Stimulated activated naive B cell treated with anti-CD40 and anti-IgM and Interleukin-4, amounts not matched to agents 10 μg/mL and 1 μg/mL and 100 μg/mL, for 72 hours (primary cell): ENCODE measurements at regions not wholly inside any gene's neighbourhood (a gene's known extent, or its start where the extent isn't known, plus 50 kb on each side); places are given as distances from the start of the nearest gene placed in this dataset.
"Not testable (repeated sequence)": the region's sequence is repeated elsewhere in the genome, so short reads cannot be mapped to it uniquely, and the experiment has no call there.

Experiments used
- ATAC-seq, 2 donors: fragments of 150-1000 bp; cut with Tn5 transposase; replicated peaks; 2 replicates each; pipeline ENCODE4 v1.10.0; 2021; ENCODE audit warnings: moderate library complexity in 1 of 2
- DNase-seq: peaks from one replicate; pipeline ENCODE4 v3.0.0; 2021
- H3K27ac Mint-ChIP-seq: one replicate; pipeline ENCODE4 v1.8.0; 2022; ENCODE audit warnings: mild to moderate bottlenecking, mixed read lengths
- H3K27me3 Mint-ChIP-seq, 2 donors: one replicate each; pipeline ENCODE4 v1.8.0; 2022; ENCODE audit warnings: mixed read lengths in 2 of 2
- H3K36me3 Mint-ChIP-seq, 2 donors: one replicate each; pipeline ENCODE4 v1.8.0; 2022; ENCODE audit warnings: mixed read lengths in 2 of 2, mild to moderate bottlenecking in 1 of 2
- H3K4me1 Mint-ChIP-seq, 2 donors: one replicate each; pipeline ENCODE4 v1.8.0; 2022; ENCODE audit warnings: mixed read lengths in 2 of 2, mild to moderate bottlenecking in 1 of 2
- H3K4me3 Mint-ChIP-seq, 2 donors: one replicate each; pipeline ENCODE4 v1.8.0; 2022; ENCODE audit warnings: mild to moderate bottlenecking in 2 of 2, mixed read lengths in 2 of 2, moderate library complexity in 1 of 2
- H3K9me3 Mint-ChIP-seq, 2 donors: one replicate each; pipeline ENCODE4 v1.8.0; 2022; ENCODE audit warnings: mixed read lengths in 2 of 2, mild to moderate bottlenecking in 1 of 2

DNA sequence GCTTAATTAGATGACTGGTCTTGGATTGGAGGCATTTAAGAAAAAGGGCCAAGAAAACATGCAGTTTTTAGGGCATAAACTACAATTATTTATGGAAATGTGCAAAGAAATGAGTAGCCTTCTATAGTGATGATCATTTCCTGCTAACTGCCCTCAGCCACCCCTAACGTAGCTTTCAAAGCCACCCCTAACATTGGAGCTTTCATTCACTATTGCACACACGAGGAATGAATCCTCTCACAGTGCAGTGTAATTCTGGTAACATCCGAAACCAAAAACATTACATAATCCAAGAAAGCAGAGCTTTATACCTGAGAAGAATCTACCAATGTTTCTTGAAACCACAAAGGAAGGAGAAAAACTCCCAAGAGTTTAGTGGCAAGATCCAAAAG is 1003.6 kb downstream of the TMEM121 start:
- no peak for DNase-seq
- Mint-ChIP-seq H3K4me1 (peaks cover 4 to 12% of the 10 kb centered on the region in 2 donors), H3K36me3 (no peaks in the 10 kb centered on the region), H3K27me3 (peaks cover 0 to 4% of the 10 kb centered on the region in 2 donors), H3K27ac (no peak overlapping the region), H3K9me3 (peaks cover 0 to 2% of the 10 kb centered on the region in 2 donors), H3K4me3 (no peak overlapping the region)
- ATAC-seq: no peak

DNA sequence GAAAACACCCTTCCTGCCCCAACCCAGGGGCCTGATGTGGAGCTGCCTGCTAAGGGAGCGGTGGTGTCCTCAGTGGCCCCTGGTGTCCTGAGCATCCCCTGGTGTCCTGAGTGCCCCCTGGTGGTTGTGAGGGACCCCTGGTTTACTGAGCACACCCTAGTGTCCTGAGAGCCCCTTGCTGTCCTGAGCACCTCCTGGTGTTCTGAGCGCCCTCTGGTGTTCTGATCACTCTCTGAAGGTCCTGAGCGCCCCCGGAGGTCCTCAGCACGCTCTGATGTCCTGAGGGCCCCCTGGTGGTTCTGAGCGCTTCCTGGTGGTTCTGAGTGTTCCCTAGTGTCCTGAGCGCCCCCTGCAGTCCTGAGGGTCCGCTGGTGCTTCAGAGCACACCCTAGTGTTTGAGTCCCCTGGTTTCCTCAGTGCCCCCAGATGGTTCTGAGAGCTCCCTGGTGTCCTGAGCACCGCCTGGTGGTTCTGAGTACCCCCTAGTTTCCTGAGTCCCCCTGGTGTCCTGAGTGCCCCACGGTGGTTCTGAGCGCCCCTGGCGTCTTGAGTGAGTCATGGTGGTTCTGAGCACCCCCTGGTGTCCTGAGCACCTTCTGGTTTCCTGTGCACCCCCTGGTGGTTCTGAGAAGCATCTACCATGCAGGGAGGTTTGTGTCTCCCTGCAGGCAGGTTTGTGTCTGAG is 1004.2 kb downstream of the TMEM121 start:
- no peak overlapping the region for H3K27ac Mint-ChIP-seq

DNA sequence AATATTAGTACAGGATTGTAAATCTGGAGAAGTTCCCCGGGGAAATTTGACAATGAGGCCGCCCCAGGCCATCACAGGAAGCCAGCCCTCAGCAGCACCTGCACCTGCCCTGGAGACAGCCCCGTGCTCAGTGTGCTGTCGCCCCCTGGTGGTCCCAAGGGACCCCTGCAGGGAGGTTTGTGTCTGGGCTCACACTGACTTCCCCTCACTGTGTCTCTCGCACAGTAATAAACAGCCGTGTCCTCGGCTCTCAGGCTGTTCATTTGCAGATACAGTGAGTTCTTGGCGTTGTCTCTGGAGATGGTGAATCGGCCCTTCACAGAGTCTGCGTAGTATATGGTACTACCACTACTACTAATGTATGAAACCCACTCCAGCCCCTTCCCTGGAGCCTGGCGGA is 1011.2 kb downstream of the TMEM121 start:
- peaks cover 18 to 38% of the 10 kb centered on the region in 2 donors for H3K4me1 Mint-ChIP-seq
- H3K27me3 Mint-ChIP-seq, DNase-seq, ATAC-seq, H3K36me3 Mint-ChIP-seq, H3K27ac Mint-ChIP-seq, H3K9me3 Mint-ChIP-seq, H3K4me3 Mint-ChIP-seq: not testable (repeated sequence)

More for the DNA sequence above, 1004.2 kb downstream of the TMEM121 start:
- Mint-ChIP-seq H3K4me3 (no peak overlapping the region), H3K27me3 (peaks cover 0 to 4% of the 10 kb centered on the region in 2 donors), H3K36me3 (no peaks in the 10 kb centered on the region), H3K4me1 (peaks cover 4 to 12% of the 10 kb centered on the region in 2 donors), H3K9me3 (no peaks in the 10 kb centered on the region)
- peak; percentile 36 for DNase-seq
- ATAC-seq: peak; percentile 84 to 91

DNA sequence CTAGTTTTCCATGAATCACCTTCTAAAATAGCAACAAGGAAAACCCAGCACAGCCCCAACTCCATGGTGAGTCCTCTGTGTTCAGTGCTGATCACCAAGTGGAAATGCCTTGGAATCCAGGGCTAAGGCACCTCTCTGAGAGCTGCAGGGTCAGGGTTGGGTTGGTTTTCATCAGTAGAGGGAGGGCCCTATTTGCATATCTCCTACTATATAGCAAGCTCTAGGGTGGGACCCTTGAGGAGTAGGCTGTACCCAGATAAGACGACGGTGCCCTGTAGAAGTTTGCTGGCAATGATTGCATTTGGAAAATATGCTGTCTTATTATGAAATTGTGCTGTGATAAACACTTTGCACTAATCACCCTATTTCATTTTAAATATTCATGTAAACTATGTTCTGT is 1011.8 kb downstream of the TMEM121 start:
- Mint-ChIP-seq H3K36me3 (no peaks in the 10 kb centered on the region), H3K4me3 (peak overlapping the region in 1 of 2 donors; percentile 58), H3K9me3 (no peaks in the 10 kb centered on the region), H3K4me1 (peaks cover 20 to 37% of the 10 kb centered on the region in 2 donors), H3K27ac (peak overlapping the region; percentile 71), H3K27me3 (peaks cover 0 to 4% of the 10 kb centered on the region in 2 donors)
- DNase-seq: no peak
- ATAC-seq: no peak

DNA sequence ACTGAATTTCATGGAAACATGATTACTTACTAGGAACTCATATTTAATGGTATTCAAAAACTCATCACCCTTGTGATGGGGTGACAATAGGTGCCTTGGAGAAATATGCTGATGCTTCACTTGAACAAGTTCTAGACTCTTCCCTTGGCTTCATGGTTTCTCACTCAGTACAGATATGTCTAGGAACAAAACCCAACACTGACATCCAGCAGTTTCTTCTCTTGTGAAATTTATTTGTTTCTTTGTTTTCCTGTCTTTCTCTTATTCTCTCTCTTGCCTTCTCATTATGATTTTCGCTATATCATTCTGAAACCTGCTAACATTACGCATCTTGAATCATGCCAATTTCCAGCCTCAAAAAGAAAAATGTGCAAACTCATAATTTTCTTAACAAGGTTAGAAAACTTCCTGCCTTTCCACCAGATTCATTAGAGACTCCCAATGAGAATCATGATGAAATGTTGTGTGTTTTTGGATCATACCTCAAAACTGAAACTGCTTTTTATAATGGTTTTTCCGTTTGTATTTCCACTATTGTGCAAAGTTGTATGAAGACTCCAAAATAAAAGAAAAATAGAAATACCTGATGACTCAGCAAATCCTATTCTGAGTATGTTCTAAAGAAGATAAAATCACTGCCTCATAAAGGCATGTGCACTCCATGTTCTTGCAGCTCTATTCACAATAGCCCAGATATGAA is 1021.5 kb downstream of the TMEM121 start:
- Mint-ChIP-seq H3K27me3 (no peaks in the 10 kb centered on the region), H3K27ac (no peak overlapping the region), H3K4me1 (peaks cover 5 to 8% of the 10 kb centered on the region in 2 donors), H3K9me3 (peaks cover 2 to 3% of the 10 kb centered on the region in 2 donors), H3K4me3 (no peak overlapping the region), H3K36me3 (no peaks in the 10 kb centered on the region)
- ATAC-seq: no peak
- DNase-seq: no peak

DNA sequence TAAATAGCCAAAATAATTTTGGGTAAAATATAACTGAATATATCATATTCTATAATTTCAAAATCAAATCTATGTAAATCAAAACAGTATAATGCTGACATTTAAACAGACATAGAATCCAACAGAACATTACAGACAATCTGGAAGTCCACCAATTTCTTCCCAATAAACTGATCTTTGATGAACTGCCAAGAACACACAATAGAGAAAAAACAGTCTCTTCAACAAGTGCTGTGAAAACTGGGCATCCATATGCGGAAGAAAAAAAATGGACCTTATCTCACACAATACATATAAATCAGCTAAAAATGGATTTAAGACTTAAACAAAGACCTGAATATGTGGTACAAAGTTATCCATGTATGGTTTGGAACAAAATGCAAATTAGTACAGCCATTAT is 1022.7 kb downstream of the TMEM121 start:
- H3K4me1 Mint-ChIP-seq: peaks cover 3 to 8% of the 10 kb centered on the region in 2 donors
- no peaks in the 10 kb centered on the region for H3K36me3 Mint-ChIP-seq
- H3K27ac Mint-ChIP-seq: no peak overlapping the region
- peaks cover 2 to 3% of the 10 kb centered on the region in 2 donors for H3K9me3 Mint-ChIP-seq
- H3K27me3 Mint-ChIP-seq: no peaks in the 10 kb centered on the region
- H3K4me3 Mint-ChIP-seq: no peak overlapping the region
- ATAC-seq: no peak
- DNase-seq: no peak

DNA sequence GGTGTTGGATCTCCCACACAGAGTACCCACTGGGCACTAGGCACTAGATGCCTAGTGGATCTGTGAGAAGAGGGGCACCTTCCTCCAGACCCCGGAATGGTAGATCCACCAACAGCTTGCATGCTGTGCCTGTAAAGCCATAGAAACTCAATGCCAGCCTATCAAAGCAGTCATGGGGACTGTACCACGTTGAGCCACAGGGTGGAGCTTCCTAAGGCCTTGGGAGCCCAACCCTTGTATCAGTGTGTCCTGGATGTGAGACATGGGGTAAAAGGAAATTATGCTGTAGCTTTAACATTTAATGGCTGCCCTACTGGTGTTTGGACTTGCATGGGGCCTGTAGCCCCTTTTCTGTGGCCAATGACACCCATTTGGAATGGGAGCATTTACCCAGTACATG is 1024.9 kb downstream of the TMEM121 start:
- no peaks in the 10 kb centered on the region for H3K27me3 Mint-ChIP-seq
- H3K4me1 Mint-ChIP-seq: peaks cover 5 to 8% of the 10 kb centered on the region in 2 donors
- ATAC-seq (peak; percentile 36 to 51), DNase-seq (no peak)
- no peaks in the 10 kb centered on the region for H3K36me3 Mint-ChIP-seq
- H3K4me3 Mint-ChIP-seq: no peak overlapping the region
- H3K9me3 Mint-ChIP-seq: peaks cover 2 to 3% of the 10 kb centered on the region in 2 donors
- no peak overlapping the region for H3K27ac Mint-ChIP-seq

DNA sequence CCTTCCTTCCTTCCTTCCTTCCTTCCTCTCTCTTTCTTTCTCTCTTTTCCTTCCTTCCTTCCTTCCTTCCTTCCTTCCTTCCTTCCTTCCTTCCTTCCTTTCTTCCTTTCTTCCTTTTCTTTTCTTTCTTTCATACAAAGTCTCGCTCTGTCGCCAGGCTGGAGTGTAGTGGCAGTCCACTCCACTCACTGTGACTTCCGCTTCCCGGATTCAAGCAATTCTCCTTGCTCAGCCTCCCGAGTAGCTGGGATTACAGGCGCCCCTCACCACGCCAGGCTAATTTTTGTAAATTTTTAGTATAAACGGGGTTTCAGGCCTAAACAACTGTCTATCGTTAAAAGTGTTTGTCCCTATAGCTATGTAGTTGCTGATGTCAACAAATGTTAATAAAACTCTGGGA is 1029.8 kb downstream of the TMEM121 start:
- not testable (repeated sequence) for DNase-seq, H3K36me3 Mint-ChIP-seq, H3K27me3 Mint-ChIP-seq, ATAC-seq, H3K4me3 Mint-ChIP-seq, H3K4me1 Mint-ChIP-seq, H3K9me3 Mint-ChIP-seq, H3K27ac Mint-ChIP-seq

DNA sequence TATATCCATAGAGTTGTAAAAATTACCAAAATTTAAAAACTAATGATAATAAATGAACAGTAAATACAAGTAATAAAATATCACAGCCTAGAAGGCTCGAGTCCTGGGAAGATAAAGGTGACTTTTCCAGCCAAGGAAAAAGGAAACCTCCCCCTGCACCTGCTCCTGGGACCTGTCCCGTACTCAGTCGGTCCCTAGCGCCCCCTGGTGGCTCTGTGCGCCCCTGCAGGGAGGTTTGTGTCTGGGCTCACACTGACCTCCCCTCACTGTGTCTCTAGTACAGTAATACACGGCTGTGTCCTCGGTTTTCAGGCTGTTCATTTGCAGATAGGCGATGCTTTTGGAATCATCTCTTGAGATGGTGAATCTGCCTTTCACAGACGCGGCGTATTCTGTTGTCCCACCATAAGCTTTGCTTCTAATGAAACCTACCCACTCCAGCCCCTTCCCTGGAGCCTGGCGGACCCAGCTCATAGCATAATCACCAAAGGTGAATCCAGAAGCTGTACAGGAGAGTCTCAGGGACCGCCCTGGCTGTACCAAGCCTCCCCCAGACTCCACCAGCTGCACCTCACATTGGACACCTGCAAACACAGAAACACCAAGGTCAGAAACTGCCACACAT is 1030.4 kb downstream of the TMEM121 start:
- Mint-ChIP-seq H3K27me3 (peaks cover 0 to 5% of the 10 kb centered on the region in 2 donors), H3K4me1 (peaks cover 6 to 8% of the 10 kb centered on the region in 2 donors), H3K9me3 (peaks cover 2 to 3% of the 10 kb centered on the region in 2 donors), H3K36me3 (no peaks in the 10 kb centered on the region), H3K27ac (no peak overlapping the region), H3K4me3 (peak overlapping the region in 1 of 2 donors; percentile 14)
- peak; percentile 54 for DNase-seq
- ATAC-seq: peak; percentile 52 to 68

DNA sequence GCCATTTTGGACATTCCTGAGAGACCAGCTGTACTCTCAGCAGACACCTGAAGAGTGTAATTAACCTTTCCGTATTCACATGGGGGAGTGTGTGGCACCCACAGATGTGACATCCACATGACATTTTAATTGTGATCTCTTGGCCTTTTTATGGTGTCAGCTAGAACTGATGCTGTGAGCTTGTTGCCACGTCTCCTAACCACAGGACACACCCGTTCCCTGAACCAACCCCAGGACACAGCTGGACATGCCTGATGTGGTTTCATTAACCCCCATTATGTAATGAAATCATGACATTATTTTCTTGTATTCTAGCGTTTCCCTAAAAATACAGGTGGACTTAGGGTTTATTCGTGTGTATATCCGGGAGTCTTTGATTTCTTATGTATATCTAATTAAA is 1036.1 kb downstream of the TMEM121 start:
- no peak for DNase-seq
- H3K27ac Mint-ChIP-seq: no peak overlapping the region
- no peaks in the 10 kb centered on the region for H3K9me3 Mint-ChIP-seq
- no peak overlapping the region for H3K4me3 Mint-ChIP-seq
- H3K36me3 Mint-ChIP-seq: no peaks in the 10 kb centered on the region
- ATAC-seq: no peak
- peaks cover 5% of the 10 kb centered on the region in 2 donors for H3K4me1 Mint-ChIP-seq
- peaks cover 0 to 12% of the 10 kb centered on the region in 2 donors for H3K27me3 Mint-ChIP-seq

DNA sequence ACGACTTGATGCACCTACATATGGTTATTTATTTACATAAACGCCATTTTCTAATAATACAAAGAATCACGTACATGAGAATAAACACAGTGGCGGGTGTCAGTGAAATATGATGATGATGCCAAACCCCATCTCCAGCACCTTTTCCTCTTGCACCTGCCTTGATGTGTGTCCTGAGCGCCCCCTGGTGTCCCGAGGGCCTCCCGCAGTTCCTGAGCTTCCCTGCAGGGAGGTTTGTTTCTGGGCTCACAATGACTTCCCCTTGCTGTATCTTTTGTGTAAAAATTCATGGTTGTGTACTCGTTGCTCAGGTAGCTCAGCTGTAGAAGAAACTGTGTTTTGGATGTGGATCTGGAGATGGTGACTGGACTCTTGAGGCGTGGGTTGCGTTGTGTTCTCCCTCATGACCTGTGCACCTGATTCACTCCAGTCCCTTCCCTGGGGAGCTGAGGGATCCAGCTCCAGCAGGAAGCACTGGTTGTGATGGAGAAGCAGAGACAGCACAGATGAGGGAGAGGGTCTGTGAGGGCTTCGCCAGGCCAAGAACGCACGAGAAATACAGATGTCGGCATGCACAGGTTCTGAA is 1037.8 kb downstream of the TMEM121 start:
- no peaks in the 10 kb centered on the region for H3K36me3 Mint-ChIP-seq
- ATAC-seq (peak; percentile 84 to 85), DNase-seq (peak; percentile 58)
- peaks cover 0 to 9% of the 10 kb centered on the region in 2 donors for H3K27me3 Mint-ChIP-seq
- H3K27ac Mint-ChIP-seq: no peak overlapping the region
- H3K4me1 Mint-ChIP-seq: peaks cover 5% of the 10 kb centered on the region in 2 donors
- H3K9me3 Mint-ChIP-seq: no peaks in the 10 kb centered on the region
- no peak overlapping the region for H3K4me3 Mint-ChIP-seq

DNA sequence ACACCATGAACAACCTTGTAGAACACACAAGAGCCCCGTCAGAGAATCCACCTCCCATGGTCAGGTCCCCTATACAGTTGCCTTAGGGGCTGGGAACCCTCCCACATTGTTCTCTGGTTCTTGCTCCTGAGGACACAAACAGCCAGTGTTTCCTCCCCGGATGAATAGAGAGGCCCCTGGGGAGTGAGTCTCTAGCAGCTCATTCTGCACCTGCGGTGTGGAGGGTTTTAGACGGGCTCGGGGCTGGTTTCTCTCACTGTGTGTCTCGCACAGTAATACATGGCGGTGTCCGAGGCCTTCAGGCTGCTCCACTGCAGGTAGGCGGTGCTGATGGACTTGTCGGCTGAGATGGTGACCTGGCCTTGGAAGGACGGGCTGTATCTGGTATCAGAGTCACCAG is 1052.1 kb downstream of the TMEM121 start:
- Mint-ChIP-seq H3K9me3 (no peaks in the 10 kb centered on the region), H3K4me3 (peak overlapping the region; percentile 12 to 36), H3K4me1 (peaks cover 20 to 26% of the 10 kb centered on the region in 2 donors), H3K27me3 (no peaks in the 10 kb centered on the region), H3K27ac (no peak overlapping the region), H3K36me3 (no peaks in the 10 kb centered on the region)
- DNase-seq (peak; percentile 36), ATAC-seq (peak; percentile 91 to 95)

DNA sequence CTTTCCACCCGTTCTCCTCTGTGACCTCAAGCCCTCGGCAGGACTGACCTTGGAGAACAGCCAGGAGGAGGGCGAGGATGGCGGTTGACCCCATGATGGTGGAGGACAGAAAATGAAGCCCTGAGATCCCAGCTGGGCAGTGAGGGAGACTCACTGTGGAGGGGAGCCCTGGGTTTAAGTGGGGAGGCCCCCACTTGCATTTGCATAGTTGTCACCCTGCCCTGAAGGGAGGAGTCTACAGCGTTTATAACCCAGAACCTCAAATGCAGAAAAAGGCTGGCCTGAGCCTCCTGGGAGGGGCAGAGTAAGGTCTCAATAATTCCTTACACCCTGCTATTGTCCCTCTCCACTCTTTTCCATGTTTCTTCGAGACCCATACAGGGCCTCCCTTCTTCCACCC is 1052.7 kb downstream of the TMEM121 start:
- no peak overlapping the region for H3K27ac Mint-ChIP-seq
- peaks cover 20 to 26% of the 10 kb centered on the region in 2 donors for H3K4me1 Mint-ChIP-seq
- no peaks in the 10 kb centered on the region for H3K36me3 Mint-ChIP-seq
- no peaks in the 10 kb centered on the region for H3K27me3 Mint-ChIP-seq
- DNase-seq (no peak), ATAC-seq (peak; percentile 57 to 69)
- no peaks in the 10 kb centered on the region for H3K9me3 Mint-ChIP-seq
- H3K4me3 Mint-ChIP-seq: peak overlapping the region; percentile 12 to 36

DNA sequence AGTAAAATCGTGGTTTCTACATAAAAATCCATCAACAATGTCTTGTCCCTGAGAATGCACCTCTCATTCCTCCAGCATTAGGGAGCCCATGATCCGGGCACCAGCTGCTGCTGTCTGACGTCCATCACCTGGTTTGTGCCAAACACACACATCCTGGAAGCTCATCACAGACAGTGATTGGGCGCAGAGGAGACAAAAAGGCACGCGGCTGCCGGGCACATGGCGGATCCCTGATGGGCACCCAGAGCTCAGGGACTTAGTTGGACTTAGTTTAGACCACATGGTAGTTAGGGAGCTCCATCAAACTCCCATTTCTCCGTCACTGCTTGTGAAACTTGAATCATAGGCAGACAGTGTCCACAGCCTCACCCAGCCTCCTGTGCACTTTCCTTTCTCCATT is 1059.3 kb downstream of the TMEM121 start:
- Mint-ChIP-seq H3K36me3 (no peaks in the 10 kb centered on the region), H3K9me3 (no peaks in the 10 kb centered on the region), H3K27me3 (no peaks in the 10 kb centered on the region), H3K4me1 (peaks cover 21 to 27% of the 10 kb centered on the region in 2 donors), H3K4me3 (no peak overlapping the region), H3K27ac (no peak overlapping the region)
- ATAC-seq (no peak), DNase-seq (no peak)
